ENCODE measurements at regions not wholly inside any gene's neighbourhood (a gene's known extent, or its start where the extent isn't known, plus 50 kb on each side); places are given as distances from the start of the nearest gene placed in this dataset.

GRCh38 chr6:101113468-101114260 is 232.5 kb upstream of the ASCC3 start:
- H3K9ac ChIP-seq (ENCODE audit: insufficient read depth, low read depth, low read length): no peak overlapping the region
- WGBS (ENCODE audit: low lambda C conversion rate): 2% methylated on average over 4 of the region's 4 CpGs
- no peak for FAIRE-seq
- H3K27me3 ChIP-seq (ENCODE audit: control insufficient read depth in 1 of 2, insufficient read depth in 2 of 2, low read length in 2 of 2): no peaks in the 10 kb centered on the region; a peak in 1 of 5 replicates
- BruUV-seq (replicated peaks): no TSS peak
- H3K4me1 ChIP-seq (ENCODE audit: insufficient read depth, low read length): no peaks in the 10 kb centered on the region
- no peak overlapping the region for H3K4me2 ChIP-seq (ENCODE audit: low read depth, low read length)
- no peak for ATAC-seq
- no peak overlapping the region for H3K4me3 ChIP-seq (replicated peaks in 1 of 3; ENCODE audit: insufficient read depth in 1 of 3, low read depth in 2 of 3, low read length in 3 of 3)
- H4K20me1 ChIP-seq (ENCODE audit: insufficient read depth, low read length): no peaks in the 10 kb centered on the region
- POLR2A ChIA-PET: no interaction called here
- TF ChIP-seq GLMP (CRISPR knock-in tag; IDR thresholded peaks at IDR 0.05; ENCODE audit: borderline replicate concordance): no peak
- no peak for TF ChIP-seq ZNF605 (CRISPR knock-in tag; IDR thresholded peaks at IDR 0.05)
- no peak for TF ChIP-seq RBFOX2 (IDR thresholded peaks at IDR 0.05; ENCODE audit: low read depth, low read length)
- TF ChIP-seq BORCS8-MEF2B (CRISPR knock-in tag; IDR thresholded peaks at IDR 0.05): no peak
- TF ChIP-seq SNAI1 (CRISPR knock-in tag; IDR thresholded peaks at IDR 0.05; ENCODE audit: borderline replicate concordance): no peak
- TF ChIP-seq ONECUT2 (CRISPR knock-in tag; IDR thresholded peaks at IDR 0.05): no peak
- no peak for TF ChIP-seq ZNF850 (CRISPR knock-in tag; conservative IDR thresholded peaks at IDR 0.05)
- TF ChIP-seq MYNN (CRISPR knock-in tag; IDR thresholded peaks at IDR 0.05; ENCODE audit: low read depth): no peak
- TF ChIP-seq ZNF101 (CRISPR knock-in tag; IDR thresholded peaks at IDR 0.05; ENCODE audit: borderline replicate concordance, low read depth): no peak
- no peak for TF ChIP-seq ZNF121 (CRISPR knock-in tag; IDR thresholded peaks at IDR 0.05)
- no peak for TF ChIP-seq TARDBP (CRISPR knock-in tag; IDR thresholded peaks at IDR 0.05)
- TF ChIP-seq E2F5 (CRISPR knock-in tag; conservative IDR thresholded peaks at IDR 0.05): no peak
- no peak for TF ChIP-seq SMAD3 (CRISPR knock-in tag; IDR thresholded peaks at IDR 0.05)
- H3K9me3 ChIP-seq (ENCODE audit: low read length): no peaks in the 10 kb centered on the region
- intact Hi-C loops (cut with micrococcal nuclease; ENCODE audit: unreplicated experiment) (no loop called here), in situ Hi-C loops (cut with HindIII; ENCODE audit: extremely low pct_ligation_motif_present, low pct_unique_long_range_greater_than_20kb) (no loop called here)
- no peaks in the 10 kb centered on the region for H3K36me3 ChIP-seq (replicated peaks in 1 of 2; ENCODE audit: control insufficient read depth in 1 of 2, insufficient read depth in 2 of 2, low read length in 2 of 2)
- no peak for DNase-seq (ENCODE audit: low spot score)
- no peak overlapping the region for H2AFZ ChIP-seq (ENCODE audit: low read length)
- H3K27ac ChIP-seq (ENCODE audit: extremely low read length, insufficient read depth, low read length): no peak overlapping the region
- CTCF ChIA-PET (ENCODE audit: low intra/inter-chr PET ratio, low total read pairs): no interaction called here
- H3K79me2 ChIP-seq (ENCODE audit: insufficient read depth, low read length): no peaks in the 10 kb centered on the region
